ENCODE measurements at regions not wholly inside any gene's neighbourhood (a gene's known extent, or its start where the extent isn't known, plus 50 kb on each side); places are given as distances from the start of the nearest gene placed in this dataset.
"Not testable (repeated sequence)": the region's sequence is repeated elsewhere in the genome, so short reads cannot be mapped to it uniquely, and the experiment has no call there.

DNA sequence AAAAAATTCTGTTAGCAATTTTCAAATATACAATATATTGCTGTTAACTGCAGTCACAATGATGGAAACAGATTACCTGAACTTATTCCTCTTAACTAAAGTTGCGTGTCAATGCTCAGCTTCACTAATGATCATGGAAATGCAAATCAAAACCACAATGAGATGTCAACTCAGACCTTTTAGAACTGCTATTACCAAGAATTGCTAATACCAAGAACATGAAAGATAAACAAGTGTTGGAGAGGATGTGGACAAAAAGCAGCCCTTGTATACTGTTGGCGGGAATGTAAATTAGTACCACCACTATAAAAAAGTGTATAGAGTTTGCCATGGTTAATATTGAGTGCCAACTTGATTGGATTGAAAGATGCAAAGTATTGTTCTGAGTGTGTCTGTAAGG lies 1409.7 kb upstream of the CDH18 start:
- H3K27me3 ChIP-seq (ENCODE audit: low read depth, low read length) = no peaks in the 10 kb centered on the region
- H2AFZ ChIP-seq (ENCODE audit: low read depth, low read length) = no peak overlapping the region
- H4K20me1 ChIP-seq (ENCODE audit: insufficient read depth, low read length) = no peaks in the 10 kb centered on the region
- TF ChIP-seq, protein P1, sequence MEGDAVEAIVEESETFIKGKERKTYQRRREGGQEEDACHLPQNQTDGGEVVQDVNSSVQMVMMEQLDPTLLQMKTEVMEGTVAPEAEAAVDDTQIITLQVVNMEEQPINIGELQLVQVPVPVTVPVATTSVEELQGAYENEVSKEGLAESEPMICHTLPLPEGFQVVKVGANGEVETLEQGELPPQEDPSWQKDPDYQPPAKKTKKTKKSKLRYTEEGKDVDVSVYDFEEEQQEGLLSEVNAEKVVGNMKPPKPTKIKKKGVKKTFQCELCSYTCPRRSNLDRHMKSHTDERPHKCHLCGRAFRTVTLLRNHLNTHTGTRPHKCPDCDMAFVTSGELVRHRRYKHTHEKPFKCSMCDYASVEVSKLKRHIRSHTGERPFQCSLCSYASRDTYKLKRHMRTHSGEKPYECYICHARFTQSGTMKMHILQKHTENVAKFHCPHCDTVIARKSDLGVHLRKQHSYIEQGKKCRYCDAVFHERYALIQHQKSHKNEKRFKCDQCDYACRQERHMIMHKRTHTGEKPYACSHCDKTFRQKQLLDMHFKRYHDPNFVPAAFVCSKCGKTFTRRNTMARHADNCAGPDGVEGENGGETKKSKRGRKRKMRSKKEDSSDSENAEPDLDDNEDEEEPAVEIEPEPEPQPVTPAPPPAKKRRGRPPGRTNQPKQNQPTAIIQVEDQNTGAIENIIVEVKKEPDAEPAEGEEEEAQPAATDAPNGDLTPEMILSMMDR (IDR thresholded peaks at IDR 0.05; ENCODE audit: low read depth, low read length) = no peak
- no peak for TF ChIP-seq EZH2phosphoT487 (IDR thresholded peaks at IDR 0.05; ENCODE audit: low read depth)
- no peaks in the 10 kb centered on the region for H3K79me2 ChIP-seq (ENCODE audit: low read length)
- no peak overlapping the region for H3K9ac ChIP-seq (ENCODE audit: low read length)
- no peaks in the 10 kb centered on the region for H3K36me3 ChIP-seq (replicated peaks; ENCODE audit: low read depth, low read length)
- no peaks in the 10 kb centered on the region for H3K9me3 ChIP-seq (ENCODE audit: insufficient read depth, low read length)
- no peak overlapping the region for H3K4me2 ChIP-seq (ENCODE audit: low read length)
- no peaks in the 10 kb centered on the region for H3K4me1 ChIP-seq (ENCODE audit: low read length)
- H3K4me3 ChIP-seq (ENCODE audit: low read length) = no peak overlapping the region
- H3K27ac ChIP-seq (ENCODE audit: low read length) = no peak overlapping the region

DNA sequence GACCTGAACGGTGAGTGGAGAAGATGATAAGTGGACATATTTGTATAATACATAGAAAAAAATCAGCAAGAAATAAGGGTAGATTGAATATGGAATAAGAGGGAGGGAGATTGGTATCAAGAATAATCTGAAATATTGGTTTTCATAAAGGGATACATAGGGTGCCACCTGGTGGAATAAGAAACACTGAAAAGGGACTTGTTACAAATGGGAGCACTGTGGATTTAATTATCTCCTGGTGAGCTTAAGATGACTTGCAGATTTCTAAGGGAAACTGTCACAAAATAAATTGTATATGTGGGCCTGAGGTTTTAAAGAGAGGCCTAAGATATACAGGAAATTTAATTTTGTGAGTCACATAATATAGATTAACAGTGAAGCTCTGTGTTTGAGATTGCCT lies 1403.5 kb upstream of the CDH18 start:
- TF ChIP-seq, protein P1 (IDR thresholded peaks at IDR 0.05; ENCODE audit: low read depth, low read length) = no peak
- no peak for TF ChIP-seq EZH2phosphoT487 (IDR thresholded peaks at IDR 0.05; ENCODE audit: low read depth)
- Histone ChIP-seq H3K36me3 (replicated peaks; ENCODE audit: low read depth, low read length) (no peaks in the 10 kb centered on the region), H2AFZ (ENCODE audit: low read depth, low read length) (no peak overlapping the region)

DNA sequence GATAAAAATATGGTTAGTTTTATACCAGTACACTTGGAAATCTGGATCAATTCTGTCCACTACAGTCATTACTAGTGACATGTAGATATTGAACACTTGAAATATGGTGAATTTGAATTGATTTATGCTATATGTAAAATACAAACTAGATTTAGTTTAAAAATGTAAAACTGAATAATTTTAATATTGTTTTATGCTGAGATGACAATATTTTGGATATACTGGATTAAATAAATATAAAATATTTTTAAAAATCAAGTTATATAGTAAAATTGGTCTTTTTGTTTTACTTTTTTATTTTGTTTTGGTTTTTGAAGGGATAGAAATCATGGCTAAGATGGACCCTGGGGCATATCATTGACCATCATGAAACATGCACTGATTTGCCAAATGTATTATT lies 1372.8 kb upstream of the CDH18 start:
- H2AFZ ChIP-seq (ENCODE audit: low read depth, low read length); H3K4me3 ChIP-seq (ENCODE audit: low read length); H4K20me1 ChIP-seq (ENCODE audit: insufficient read depth, low read length); H3K9ac ChIP-seq (ENCODE audit: low read length); H3K36me3 ChIP-seq (replicated peaks; ENCODE audit: low read depth, low read length); H3K4me2 ChIP-seq (ENCODE audit: low read length); H3K79me2 ChIP-seq (ENCODE audit: low read length); H3K27me3 ChIP-seq (ENCODE audit: low read depth, low read length); H3K4me1 ChIP-seq (ENCODE audit: low read length); H3K27ac ChIP-seq (ENCODE audit: low read length); H3K9me3 ChIP-seq (ENCODE audit: insufficient read depth, low read length): not testable (repeated sequence)

More for the DNA sequence above, 1403.5 kb upstream of the CDH18 start:
- H3K9ac ChIP-seq (ENCODE audit: low read length) = no peak overlapping the region
- H3K4me2 ChIP-seq (ENCODE audit: low read length) = no peak overlapping the region
- H3K9me3 ChIP-seq (ENCODE audit: insufficient read depth, low read length) = no peaks in the 10 kb centered on the region
- H3K4me3 ChIP-seq (ENCODE audit: low read length) = no peak overlapping the region
- H3K79me2 ChIP-seq (ENCODE audit: low read length) = no peaks in the 10 kb centered on the region
- H3K27ac ChIP-seq (ENCODE audit: low read length) = no peak overlapping the region
- H3K27me3 ChIP-seq (ENCODE audit: low read depth, low read length) = no peaks in the 10 kb centered on the region
- H3K4me1 ChIP-seq (ENCODE audit: low read length) = no peaks in the 10 kb centered on the region
- no peaks in the 10 kb centered on the region for H4K20me1 ChIP-seq (ENCODE audit: insufficient read depth, low read length)

DNA sequence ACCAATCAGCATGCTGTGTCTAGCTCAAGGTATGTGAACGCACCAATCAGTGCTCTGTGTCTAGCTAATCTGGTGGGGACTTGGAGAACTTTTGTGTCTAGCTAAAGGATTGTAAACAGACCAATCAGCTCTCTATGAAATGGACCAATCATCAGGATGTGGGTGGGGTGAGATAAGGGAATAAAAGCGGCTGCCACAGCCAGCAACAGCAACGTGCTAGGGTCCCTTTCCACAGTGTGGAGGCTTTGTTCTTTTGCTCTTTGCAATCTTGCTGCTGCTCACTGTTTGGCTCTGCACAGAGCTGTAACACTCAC lies 1353.9 kb upstream of the CDH18 start:
- H4K20me1 ChIP-seq (ENCODE audit: insufficient read depth, low read length); H3K9ac ChIP-seq (ENCODE audit: low read length); H3K36me3 ChIP-seq (replicated peaks; ENCODE audit: low read depth, low read length); H2AFZ ChIP-seq (ENCODE audit: low read depth, low read length); H3K27me3 ChIP-seq (ENCODE audit: low read depth, low read length); H3K4me2 ChIP-seq (ENCODE audit: low read length); H3K9me3 ChIP-seq (ENCODE audit: insufficient read depth, low read length); H3K79me2 ChIP-seq (ENCODE audit: low read length); H3K4me1 ChIP-seq (ENCODE audit: low read length); H3K27ac ChIP-seq (ENCODE audit: low read length); H3K4me3 ChIP-seq (ENCODE audit: low read length): not testable (repeated sequence)

DNA sequence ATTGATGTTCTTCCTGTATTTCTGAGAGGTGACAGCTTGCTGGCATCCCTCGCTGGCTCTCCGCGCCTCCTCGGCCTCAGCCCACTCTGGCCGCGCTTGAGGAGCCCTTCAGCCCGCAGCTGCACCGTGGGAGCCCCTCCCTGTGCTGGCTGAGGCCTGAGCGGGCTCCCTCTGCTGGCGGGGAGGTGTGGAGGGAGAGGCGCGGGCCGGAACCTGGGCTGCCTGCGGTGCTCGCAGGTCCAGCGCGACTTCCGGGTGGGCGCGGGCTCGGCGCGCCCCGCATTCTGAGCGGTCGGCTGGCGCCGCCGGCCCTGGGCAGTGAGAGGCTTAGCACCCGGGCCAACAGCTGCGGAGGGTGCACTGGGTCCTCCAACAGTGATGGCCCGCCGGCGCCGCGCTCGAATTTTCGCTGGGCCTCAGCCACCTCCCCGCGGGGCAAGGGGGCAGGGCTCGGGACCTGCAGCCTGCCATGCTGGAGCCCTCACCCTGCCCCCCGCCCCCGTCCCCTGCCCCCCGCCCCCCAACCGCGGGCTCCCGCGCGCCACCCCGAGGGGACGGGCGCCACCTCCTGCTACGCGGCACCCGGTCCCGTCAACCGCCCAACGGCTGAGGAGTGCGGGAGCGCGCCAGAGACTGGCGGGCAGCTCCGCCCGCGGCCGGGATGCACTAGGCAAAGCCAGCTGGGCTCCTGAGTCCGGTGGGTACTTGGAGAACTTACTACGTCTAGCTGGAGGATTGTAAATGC lies 1353.4 kb upstream of the CDH18 start:
- not testable (repeated sequence) for H3K4me3 ChIP-seq (ENCODE audit: low read length); H3K9me3 ChIP-seq (ENCODE audit: insufficient read depth, low read length); H3K4me2 ChIP-seq (ENCODE audit: low read length); H2AFZ ChIP-seq (ENCODE audit: low read depth, low read length); H4K20me1 ChIP-seq (ENCODE audit: insufficient read depth, low read length); H3K36me3 ChIP-seq (replicated peaks; ENCODE audit: low read depth, low read length); H3K27me3 ChIP-seq (ENCODE audit: low read depth, low read length); H3K9ac ChIP-seq (ENCODE audit: low read length); H3K4me1 ChIP-seq (ENCODE audit: low read length); H3K27ac ChIP-seq (ENCODE audit: low read length); H3K79me2 ChIP-seq (ENCODE audit: low read length)

DNA sequence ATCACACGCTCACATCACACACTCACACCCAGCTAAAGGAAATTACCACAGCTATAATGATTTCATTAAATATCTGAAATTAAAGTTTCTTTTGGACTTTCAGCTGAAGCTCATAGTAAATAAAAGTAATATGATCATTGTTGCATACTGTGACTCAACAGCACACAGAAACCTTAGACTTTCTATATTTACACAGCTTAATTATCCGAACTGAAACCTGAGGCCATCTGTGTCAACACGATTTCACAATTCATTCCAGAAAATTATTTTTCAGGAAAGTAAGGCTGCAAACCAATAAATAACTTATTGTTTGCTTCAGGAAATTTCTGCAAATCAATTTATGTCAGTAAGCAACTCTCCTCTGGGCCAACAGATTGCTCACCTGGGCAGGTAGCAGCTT lies 1352.2 kb upstream of the CDH18 start:
- H3K27ac ChIP-seq (ENCODE audit: low read length); H3K9me3 ChIP-seq (ENCODE audit: insufficient read depth, low read length); H2AFZ ChIP-seq (ENCODE audit: low read depth, low read length); H3K4me3 ChIP-seq (ENCODE audit: low read length); H3K4me2 ChIP-seq (ENCODE audit: low read length); H3K9ac ChIP-seq (ENCODE audit: low read length); H3K36me3 ChIP-seq (replicated peaks; ENCODE audit: low read depth, low read length); H3K4me1 ChIP-seq (ENCODE audit: low read length); H3K79me2 ChIP-seq (ENCODE audit: low read length); H3K27me3 ChIP-seq (ENCODE audit: low read depth, low read length); H4K20me1 ChIP-seq (ENCODE audit: insufficient read depth, low read length): not testable (repeated sequence)

DNA sequence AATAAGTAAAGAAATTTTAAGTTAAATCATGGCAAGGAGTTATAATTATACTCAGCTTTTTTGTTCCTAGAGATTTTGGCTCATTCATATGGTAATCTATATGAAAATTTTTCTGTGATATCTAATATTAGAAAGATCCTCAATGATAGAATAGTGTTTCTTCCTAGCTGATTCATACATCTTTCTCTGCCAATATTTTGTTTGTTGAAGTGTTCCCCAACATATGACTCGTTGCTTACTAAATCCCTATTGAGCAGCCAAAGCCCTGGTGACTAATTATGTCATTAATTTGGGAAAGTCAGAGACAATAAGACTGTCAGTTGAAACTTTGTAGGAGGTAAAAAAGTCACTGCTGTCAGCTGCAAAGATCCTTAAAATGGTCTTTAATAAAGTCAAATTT lies 1348.5 kb upstream of the CDH18 start:
- not testable (repeated sequence) for H4K20me1 ChIP-seq (ENCODE audit: insufficient read depth, low read length)

DNA sequence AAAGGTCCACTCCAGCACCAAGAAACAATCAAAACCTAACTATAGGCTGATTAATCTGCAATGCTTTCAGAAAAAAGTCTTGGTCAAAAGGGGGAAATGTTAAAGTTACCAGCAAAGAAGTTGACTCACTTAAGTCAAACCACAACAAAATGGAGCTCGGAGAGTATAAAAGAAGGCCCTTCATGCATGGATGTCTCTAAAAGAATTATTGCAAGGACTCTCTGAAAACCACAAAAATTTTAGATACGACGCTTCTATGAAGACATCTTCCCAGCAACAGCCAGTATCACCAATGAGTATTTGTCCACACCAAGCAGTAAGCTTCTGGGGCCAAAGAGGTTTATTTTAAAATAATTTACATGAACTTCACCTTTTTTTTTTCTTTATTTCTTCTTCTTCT lies 1327.4 kb upstream of the CDH18 start:
- H3K79me2 ChIP-seq (ENCODE audit: low read length); H3K27ac ChIP-seq (ENCODE audit: low read length); H3K4me3 ChIP-seq (ENCODE audit: low read length); H4K20me1 ChIP-seq (ENCODE audit: insufficient read depth, low read length); H3K4me2 ChIP-seq (ENCODE audit: low read length); H3K27me3 ChIP-seq (ENCODE audit: low read depth, low read length); H3K4me1 ChIP-seq (ENCODE audit: low read length); H2AFZ ChIP-seq (ENCODE audit: low read depth, low read length); H3K9me3 ChIP-seq (ENCODE audit: insufficient read depth, low read length); H3K36me3 ChIP-seq (replicated peaks; ENCODE audit: low read depth, low read length); H3K9ac ChIP-seq (ENCODE audit: low read length): not testable (repeated sequence)

More for the DNA sequence above, 1348.5 kb upstream of the CDH18 start:
- H3K9me3 ChIP-seq (ENCODE audit: insufficient read depth, low read length); H3K79me2 ChIP-seq (ENCODE audit: low read length); H3K4me2 ChIP-seq (ENCODE audit: low read length); H3K9ac ChIP-seq (ENCODE audit: low read length); H3K4me3 ChIP-seq (ENCODE audit: low read length); H3K36me3 ChIP-seq (replicated peaks; ENCODE audit: low read depth, low read length); H3K27me3 ChIP-seq (ENCODE audit: low read depth, low read length); H2AFZ ChIP-seq (ENCODE audit: low read depth, low read length); H3K4me1 ChIP-seq (ENCODE audit: low read length); H3K27ac ChIP-seq (ENCODE audit: low read length): not testable (repeated sequence)
